ENCODE measurements at regions not wholly inside any gene's neighbourhood (a gene's known extent, or its start where the extent isn't known, plus 50 kb on each side); places are given as distances from the start of the nearest gene placed in this dataset.
A peak's percentile ranks its signal among the peaks of the same experiment; 100 is the strongest.

GRCh38 chrX:64097891-64098290 is 107.6 kb downstream of the AMER1 start:
- Histone ChIP-seq H3K9me2 (ENCODE audit: insufficient read depth) (no peaks in the 10 kb centered on the region), H3K4me2 (ENCODE audit: unreplicated experiment) (no peak overlapping the region), H3K9me3 (ENCODE audit: low read depth) (no peaks in the 10 kb centered on the region), H2AFZ (no peak overlapping the region), H3K36me3 (ENCODE audit: low read depth) (no peaks in the 10 kb centered on the region), H4K20me1 (ENCODE audit: insufficient read depth) (no peaks in the 10 kb centered on the region), H3K27ac (no peak overlapping the region), H3K4me3 (no peak overlapping the region), H3K27me3 (replicated peaks; ENCODE audit: insufficient read depth) (no peaks in the 10 kb centered on the region), H3F3A (ENCODE audit: insufficient read depth) (no peaks in the 10 kb centered on the region), H3K79me2 (ENCODE audit: insufficient read depth) (no peaks in the 10 kb centered on the region), H3K4me1 (ENCODE audit: insufficient read depth) (no peaks in the 10 kb centered on the region), H3K9ac (no peak overlapping the region)
- no peak for DNase-seq
- TF ChIP-seq EZH2phosphoT487 (IDR thresholded peaks at IDR 0.05; ENCODE audit: insufficient read depth, low read depth) (no peak), EZH2 (IDR thresholded peaks at IDR 0.05; ENCODE audit: insufficient read depth, poor library complexity, severe bottlenecking) (no peak)
- in situ Hi-C loops (cut with MboI) = no loop called here
- WGBS, 2 experiments (ENCODE audit: low coverage in 1 of 2, low lambda C conversion rate in 2 of 2, missing lambda C conversion rate in 2 of 2) = 18 to 33% methylated on average over 2 of the region's 2 CpGs

- Histone ChIP-seq H3K4me1 (ENCODE audit: insufficient read depth) (no peaks in the 10 kb centered on the region), H3K4me3 (no peak overlapping the region), H3K79me2 (ENCODE audit: insufficient read depth) (no peaks in the 10 kb centered on the region), H3F3A (ENCODE audit: insufficient read depth) (no peaks in the 10 kb centered on the region), H3K27ac (no peak overlapping the region), H2AFZ (no peak overlapping the region), H3K36me3 (ENCODE audit: low read depth) (no peaks in the 10 kb centered on the region), H3K4me2 (ENCODE audit: unreplicated experiment) (no peak overlapping the region), H3K9me2 (ENCODE audit: insufficient read depth) (no peaks in the 10 kb centered on the region), H3K9me3 (ENCODE audit: low read depth) (no peaks in the 10 kb centered on the region), H4K20me1 (ENCODE audit: insufficient read depth) (no peaks in the 10 kb centered on the region), H3K9ac (no peak overlapping the region), H3K27me3 (replicated peaks; ENCODE audit: insufficient read depth) (no peaks in the 10 kb centered on the region)
- DNase-seq = peak; percentile 33
- in situ Hi-C loops (cut with MboI) = no loop called here
- no peak for TF ChIP-seq EZH2 (IDR thresholded peaks at IDR 0.05; ENCODE audit: insufficient read depth, poor library complexity, severe bottlenecking)
- no peak for TF ChIP-seq EZH2phosphoT487 (IDR thresholded peaks at IDR 0.05; ENCODE audit: insufficient read depth, low read depth)
- 0 to 6% methylated on average over 2 of the region's 2 CpGs for WGBS, 2 experiments (ENCODE audit: low coverage in 1 of 2, low lambda C conversion rate in 2 of 2, missing lambda C conversion rate in 2 of 2)
Measured at GRCh38 chrX:64093761-64094160, 111.7 kb downstream of the AMER1 start.
